ENCODE measurements at regions not wholly inside any gene's neighbourhood (a gene's known extent, or its start where the extent isn't known, plus 50 kb on each side); places are given as distances from the start of the nearest gene placed in this dataset.

DNA sequence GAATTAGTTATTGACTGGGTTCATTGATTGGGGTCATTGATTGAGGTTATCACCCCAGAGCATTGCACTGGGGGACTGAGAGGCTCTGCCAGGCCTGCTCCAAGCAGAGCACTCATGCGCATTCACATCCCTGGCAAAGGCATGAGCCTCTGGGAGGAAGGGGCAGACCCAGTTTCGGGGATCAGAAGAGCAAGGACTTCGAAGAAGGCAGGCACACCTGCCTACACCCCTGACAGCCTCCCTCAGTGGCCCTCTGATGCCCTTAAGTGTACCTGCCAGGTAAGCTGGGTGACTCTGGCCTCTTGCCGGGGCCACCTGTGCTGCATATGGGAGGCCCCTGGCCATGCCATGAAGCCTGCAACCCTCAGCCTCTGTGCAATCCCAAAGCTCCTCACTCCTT, 181.1 kb downstream of the PTPN20 start:
- Histone ChIP-seq H3K27me3 (no peaks in the 10 kb centered on the region), H3K4me1 (no peaks in the 10 kb centered on the region), H3K4me3 (replicated peaks in 1 of 3) (no peak overlapping the region), H3K36me3 (no peaks in the 10 kb centered on the region), H3K9me3 (no peaks in the 10 kb centered on the region), H3K27ac (no peak overlapping the region)
- TF ChIP-seq CTCF (IDR thresholded peaks at IDR 0.05): no peak
- DNase-seq: no peak
- 82 to 100% methylated on average over 1 to 4 of the region's 4 CpGs for WGBS, 2 donors
- intact Hi-C loops (cut with DNase I): no loop called here

DNA sequence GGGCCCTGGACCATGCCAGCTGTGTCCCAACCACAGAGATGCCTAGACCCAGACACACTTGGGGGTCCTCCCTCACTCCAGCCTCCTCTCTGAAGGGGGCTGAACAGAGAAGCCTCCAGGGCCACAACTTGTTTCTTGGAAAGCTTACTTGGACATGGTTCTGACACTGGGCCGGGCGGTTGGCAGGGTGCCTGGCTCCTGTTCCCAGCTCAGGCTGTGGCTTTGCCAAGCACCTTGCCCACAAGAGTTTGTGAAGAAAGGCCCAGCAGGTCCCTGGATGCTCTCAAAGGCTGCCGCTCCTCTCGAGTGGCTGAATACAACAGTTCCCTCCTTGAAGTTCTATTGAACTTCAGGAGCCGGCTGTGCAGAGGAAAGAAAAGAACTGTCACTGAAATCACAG, 181.6 kb downstream of the PTPN20 start:
- Histone ChIP-seq H3K27ac (no peak overlapping the region), H3K9me3 (no peaks in the 10 kb centered on the region), H3K4me3 (replicated peaks in 1 of 3) (no peak overlapping the region), H3K27me3 (no peaks in the 10 kb centered on the region), H3K36me3 (no peaks in the 10 kb centered on the region), H3K4me1 (no peaks in the 10 kb centered on the region)
- peak; percentile 77 to 91 for DNase-seq
- no peak for TF ChIP-seq CTCF (IDR thresholded peaks at IDR 0.05)
- TF ChIP-seq POLR2A (IDR thresholded peaks at IDR 0.05): no peak
- WGBS, 2 donors: 20 to 51% methylated on average over 3 of the region's 5 CpGs
- intact Hi-C loops (cut with DNase I): no loop called here

DNA sequence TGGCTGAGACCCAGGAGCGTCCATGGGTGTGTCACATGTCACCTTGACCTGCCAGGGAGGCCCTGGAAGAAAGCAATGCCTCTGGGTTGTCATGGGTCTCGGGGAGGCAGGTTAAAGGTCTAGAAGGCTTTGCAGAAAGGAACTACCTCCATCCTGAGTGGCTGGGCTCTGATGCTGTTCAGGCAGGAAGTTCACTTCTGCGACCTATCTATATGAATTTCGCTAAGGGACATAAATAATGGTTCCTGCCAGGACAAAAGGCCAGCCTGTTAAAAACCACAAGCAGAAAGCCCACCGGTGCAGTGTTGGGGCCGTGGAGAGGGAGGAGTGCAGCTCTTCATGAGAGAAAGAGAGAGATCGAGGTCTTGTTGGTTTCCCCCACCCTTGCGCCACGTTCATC, 182.9 kb downstream of the PTPN20 start:
- Histone ChIP-seq H3K9me3 (no peaks in the 10 kb centered on the region), H3K36me3 (no peaks in the 10 kb centered on the region), H3K4me1 (no peaks in the 10 kb centered on the region), H3K27ac (no peak overlapping the region), H3K27me3 (no peaks in the 10 kb centered on the region), H3K4me3 (replicated peaks in 1 of 3) (no peak overlapping the region)
- TF ChIP-seq POLR2A (IDR thresholded peaks at IDR 0.05) (no peak), CTCF (IDR thresholded peaks at IDR 0.05) (no peak)
- DNase-seq: no peak
- WGBS, 2 donors: 88 to 94% methylated on average over 9 of the region's 9 CpGs
- intact Hi-C loops (cut with DNase I): no loop called here

DNA sequence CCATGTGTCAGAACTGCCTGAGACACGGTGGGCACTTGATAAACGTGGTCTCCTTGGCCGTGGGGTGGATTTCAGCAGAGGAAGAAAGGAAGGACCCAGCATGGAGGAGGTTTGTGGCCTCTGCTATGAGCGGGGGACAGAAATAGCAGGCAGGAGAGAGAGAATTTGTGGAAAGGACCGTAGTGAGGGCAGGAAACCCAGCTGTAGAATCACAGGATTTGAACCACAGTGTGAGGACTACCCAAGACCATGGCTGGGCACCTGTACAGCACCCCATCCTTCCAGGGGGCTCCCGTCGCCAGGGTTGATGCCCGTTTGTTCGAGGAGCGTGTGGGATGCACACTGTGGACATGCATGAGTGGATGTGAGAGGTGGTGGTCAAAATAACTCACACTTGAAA, 183.4 kb downstream of the PTPN20 start:
- intact Hi-C loops (cut with DNase I): no loop called here
- Histone ChIP-seq H3K36me3 (no peaks in the 10 kb centered on the region), H3K27ac (no peak overlapping the region), H3K27me3 (no peaks in the 10 kb centered on the region), H3K4me1 (no peaks in the 10 kb centered on the region), H3K4me3 (replicated peaks in 1 of 3) (no peak overlapping the region), H3K9me3 (no peaks in the 10 kb centered on the region)
- TF ChIP-seq CTCF (IDR thresholded peaks at IDR 0.05) (no peak), POLR2A (IDR thresholded peaks at IDR 0.05) (no peak)
- WGBS, 2 donors: 88 to 89% methylated on average over 10 of the region's 10 CpGs
- no peak for DNase-seq

GRCh38 chr10:47095211-47095610, 184.0 kb downstream of the PTPN20 start:
- Histone ChIP-seq H3K9me3 (no peaks in the 10 kb centered on the region), H3K4me1 (no peaks in the 10 kb centered on the region), H3K4me3 (replicated peaks in 1 of 3) (no peak overlapping the region), H3K27ac (no peak overlapping the region), H3K36me3 (no peaks in the 10 kb centered on the region), H3K27me3 (no peaks in the 10 kb centered on the region)
- no peak for DNase-seq
- TF ChIP-seq CTCF (IDR thresholded peaks at IDR 0.05): no peak
- TF ChIP-seq POLR2A (IDR thresholded peaks at IDR 0.05): no peak
- intact Hi-C loops (cut with DNase I): no loop called here
- WGBS, 2 donors: 83 to 94% methylated on average over 9 to 12 of the region's 12 CpGs

Measured in thyroid gland (tissue), 4 donors.